OCI-LY7 (cell line): ENCODE measurements at regions not wholly inside any gene's neighbourhood (a gene's known extent, or its start where the extent isn't known, plus 50 kb on each side); places are given as distances from the start of the nearest gene placed in this dataset.

Source experiments
- BruUV-seq: library from RNA; stranded (reverse); fragments of 400-500 nt; replicated peaks from 2 replicates; lab custom pipeline; 2021; lab: Mats Ljungman, UMichigan
- CTCF ChIA-PET: fragments of 300-600 bp; sonication (Branson Sonifier 250); formaldehyde crosslinking; loops from one replicate; lab custom pipeline; 2022; ENCODE audit warnings: antibody characterized with exemption; ENCODE audit not compliant: unreplicated experiment; lab: Charles Lee
- POLR2A ChIA-PET: fragments of 300-600 bp; sonication (Branson Sonifier 250); formaldehyde crosslinking; loops from one replicate; lab custom pipeline; 2022; ENCODE audit warnings: antibody characterized with exemption; lab: Charles Lee
- DNase-seq: peaks from one replicate; pipeline ENCODE4 v3.0.0-alpha.2; 2015; ENCODE audit warnings: low spot score
- H2AFZ ChIP-seq: fragments of 200-600 bp; sonication (generic), shearing (Covaris generic); 2 replicates; pipeline ENCODE4 v1.6.1; 2014; ENCODE audit warnings: mild to moderate bottlenecking, antibody characterized with exemption, low read length, moderate library complexity
- H3K27ac ChIP-seq: fragments of 200-600 bp; sonication (generic); 2 replicates; pipeline ENCODE4 v1.5.1; 2014; ENCODE audit warnings: mixed run types, low read depth, mild to moderate bottlenecking, moderate library complexity, low read length, inconsistent platforms; ENCODE audit not compliant: poor library complexity, severe bottlenecking
- H3K36me3 ChIP-seq: fragments of 200-600 bp; sonication (generic); 2 replicates; pipeline ENCODE4 v1.6.1; 2014; ENCODE audit warnings: mild to moderate bottlenecking, antibody characterized with exemption, low read length, moderate library complexity, mixed read lengths; ENCODE audit not compliant: insufficient read depth
- H3K4me1 ChIP-seq: fragments of 200-600 bp; sonication (generic); 2 replicates; pipeline ENCODE4 v1.5.1; 2014; ENCODE audit warnings: mild to moderate bottlenecking, low read length; ENCODE audit not compliant: insufficient read depth, poor library complexity, severe bottlenecking
- H3K4me2 ChIP-seq: fragments of 200-600 bp; sonication (generic); 2 replicates; pipeline ENCODE4 v1.6.1; 2014; ENCODE audit warnings: mild to moderate bottlenecking, low read length
- H3K4me3 ChIP-seq: fragments of 200-600 bp; sonication (generic); 2 replicates; pipeline ENCODE4 v1.5.1; 2014; ENCODE audit warnings: mild to moderate bottlenecking, low read depth, low read length; ENCODE audit not compliant: poor library complexity, severe bottlenecking
- H3K79me2 ChIP-seq: fragments of 200-600 bp; sonication (generic); 2 replicates; pipeline ENCODE4 v1.6.1; 2016; ENCODE audit warnings: low read depth, mild to moderate bottlenecking, low read length, moderate library complexity, mixed read lengths; ENCODE audit not compliant: insufficient read depth
- H3K9me2 ChIP-seq: fragments of 200-600 bp; sonication (generic); 2 replicates; pipeline ENCODE4 v1.6.1; 2016; ENCODE audit warnings: mild to moderate bottlenecking, low read length, mixed read lengths; ENCODE audit not compliant: insufficient read depth
- H3K9me3 ChIP-seq: fragments of 200-600 bp; sonication (generic); 2 replicates; pipeline ENCODE4 v1.6.1; 2014; ENCODE audit warnings: mild to moderate bottlenecking, mixed run types, low read length, mixed read lengths
- H4K20me1 ChIP-seq: fragments of 200-600 bp; sonication (generic); 2 replicates; pipeline ENCODE4 v1.6.1; 2014; ENCODE audit warnings: mild to moderate bottlenecking, antibody characterized with exemption, low read length, moderate library complexity, mixed read lengths; ENCODE audit not compliant: insufficient read depth
- CTCF ChIP-seq: fragments of 200-600 bp; sonication (generic); conservative IDR thresholded peaks from 2 replicates; pipeline ENCODE4 v1.5.1; 2014; ENCODE audit warnings: mild to moderate bottlenecking, antibody characterized with exemption, low read length, moderate library complexity, mixed read lengths
- EZH2phosphoT487 ChIP-seq: fragments of 200-600 bp; sonication (generic); IDR thresholded peaks from 2 replicates; pipeline ENCODE4 v1.6.1; 2018; ENCODE audit warnings: low read depth, borderline replicate concordance, mild to moderate bottlenecking, mixed run types, antibody characterized with exemption, low read length, moderate library complexity, mixed read lengths
- intact Hi-C: fragments of 100-400 bp; cut with micrococcal nuclease; formaldehyde crosslinking; loops from one replicate; pipeline ENCODE4 v1.10.0; 2022; ENCODE audit not compliant: unreplicated experiment

DNA sequence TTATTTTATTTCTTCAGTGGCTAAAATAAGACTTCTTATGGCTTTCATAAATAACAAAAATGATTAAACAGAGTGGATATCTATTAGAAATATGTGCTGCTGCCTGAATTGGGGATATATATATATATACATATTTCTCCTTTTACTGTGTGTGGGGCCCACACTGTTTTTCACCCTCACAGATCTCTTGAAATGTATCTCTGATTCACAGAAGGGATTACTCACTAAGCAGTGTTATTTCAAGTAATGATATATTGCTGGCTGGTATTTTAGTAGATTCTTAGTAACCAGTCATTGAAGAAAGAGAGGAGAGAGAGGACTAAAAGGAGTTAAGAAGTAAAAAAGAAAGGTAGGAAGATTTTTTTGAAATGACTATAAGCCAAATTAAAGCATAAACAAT lies 308.6 kb upstream of the NRP1 start:
- Histone ChIP-seq H3K4me3 (no peak overlapping the region), H3K4me2 (no peak overlapping the region), H3K9me2 (no peaks in the 10 kb centered on the region), H3K36me3 (no peaks in the 10 kb centered on the region), H3K4me1 (no peaks in the 10 kb centered on the region), H3K79me2 (no peaks in the 10 kb centered on the region), H3K9me3 (no peaks in the 10 kb centered on the region), H4K20me1 (no peaks in the 10 kb centered on the region), H2AFZ (no peak overlapping the region), H3K27ac (no peak overlapping the region)
- ChIA-PET POLR2A (no interaction called here), CTCF (no interaction called here)
- intact Hi-C loops = no loop called here
- no TSS peak for BruUV-seq
- no peak for DNase-seq
- no peak for TF ChIP-seq CTCF

DNA sequence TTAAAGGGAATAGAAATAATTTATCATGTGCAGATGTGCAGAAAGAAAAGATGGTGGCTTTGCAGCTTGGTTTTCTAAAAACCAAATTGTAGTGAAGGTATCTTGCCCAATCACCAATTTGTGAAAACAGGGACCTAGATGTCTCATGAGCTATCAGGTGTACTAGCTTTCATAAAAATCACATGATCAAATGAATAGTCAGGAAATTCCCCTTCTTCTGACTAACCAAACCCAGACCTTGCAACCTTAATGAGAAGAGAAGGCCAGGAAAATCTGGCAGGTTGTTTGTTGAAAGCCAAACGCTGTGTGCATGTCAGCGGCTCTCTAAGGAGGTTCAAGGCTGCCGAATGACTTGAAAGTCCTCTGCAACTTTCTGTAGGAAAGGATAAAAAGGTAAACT lies 304.4 kb upstream of the NRP1 start:
- Histone ChIP-seq H3K4me3 (no peak overlapping the region), H3K79me2 (no peaks in the 10 kb centered on the region), H2AFZ (no peak overlapping the region), H3K4me1 (no peaks in the 10 kb centered on the region), H3K27ac (no peak overlapping the region), H3K4me2 (no peak overlapping the region), H3K36me3 (no peaks in the 10 kb centered on the region), H4K20me1 (no peaks in the 10 kb centered on the region), H3K9me2 (no peaks in the 10 kb centered on the region), H3K9me3 (no peaks in the 10 kb centered on the region)
- CTCF ChIA-PET = no interaction called here
- no peak for TF ChIP-seq CTCF
- TF ChIP-seq EZH2phosphoT487 = no peak
- BruUV-seq = no TSS peak
- intact Hi-C loops = no loop called here
- no peak for DNase-seq
- POLR2A ChIA-PET = no interaction called here

DNA sequence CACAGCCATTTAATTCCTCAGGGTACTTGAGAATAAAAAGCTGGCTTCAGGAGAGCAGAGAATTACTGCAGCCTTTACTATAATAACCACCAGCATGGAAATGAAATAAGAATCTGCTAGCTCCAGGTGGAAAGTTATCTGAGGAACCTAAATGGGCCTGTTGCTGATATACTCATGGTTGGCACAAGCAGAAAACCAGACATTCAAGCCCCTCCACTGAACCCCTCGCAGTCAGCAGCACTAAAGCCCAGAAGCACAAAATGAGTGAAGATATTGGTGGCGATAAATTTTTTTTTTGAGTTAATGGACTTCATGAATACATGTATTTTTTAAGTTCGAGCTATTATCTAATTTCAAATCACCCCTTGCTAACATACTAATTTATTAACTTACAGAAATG lies 303.9 kb upstream of the NRP1 start:
- no peak overlapping the region for H3K27ac ChIP-seq
- intact Hi-C loops = no loop called here
- H3K36me3 ChIP-seq = no peaks in the 10 kb centered on the region
- no peaks in the 10 kb centered on the region for H3K9me2 ChIP-seq
- ChIA-PET POLR2A (no interaction called here), CTCF (no interaction called here)
- H3K4me2 ChIP-seq = no peak overlapping the region
- no peaks in the 10 kb centered on the region for H3K79me2 ChIP-seq
- H3K4me3 ChIP-seq = no peak overlapping the region
- H3K4me1 ChIP-seq = no peaks in the 10 kb centered on the region
- H2AFZ ChIP-seq = no peak overlapping the region
- H4K20me1 ChIP-seq = no peaks in the 10 kb centered on the region
- TF ChIP-seq EZH2phosphoT487 = no peak
- no peak for TF ChIP-seq CTCF
- no peaks in the 10 kb centered on the region for H3K9me3 ChIP-seq
- DNase-seq = no peak
- BruUV-seq = no TSS peak
